ENCODE measurements at regions not wholly inside any gene's neighbourhood (a gene's known extent, or its start where the extent isn't known, plus 50 kb on each side); places are given as distances from the start of the nearest gene placed in this dataset.

- ATAC-seq, result no peak
- ChIA-PET CTCF (no interaction called here), POLR2A (no interaction called here), RAD21 (ENCODE audit: low non-redundant PET in 1 of 2, low total read pairs in 2 of 2, uncharacterized antibody in 2 of 2, unreplicated experiment in 2 of 2) (no interaction called here)
- TF ChIP-seq, protein P1, sequence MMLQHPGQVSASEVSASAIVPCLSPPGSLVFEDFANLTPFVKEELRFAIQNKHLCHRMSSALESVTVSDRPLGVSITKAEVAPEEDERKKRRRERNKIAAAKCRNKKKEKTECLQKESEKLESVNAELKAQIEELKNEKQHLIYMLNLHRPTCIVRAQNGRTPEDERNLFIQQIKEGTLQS (IDR thresholded peaks at IDR 0.05), result no peak
- TF ChIP-seq EZH2phosphoT487 (IDR thresholded peaks at IDR 0.05; ENCODE audit: borderline replicate concordance), result no peak
- TF ChIP-seq CEBPB (IDR thresholded peaks at IDR 0.05; ENCODE audit: low read depth), result no peak
- no peak for TF ChIP-seq CTCF (IDR thresholded peaks at IDR 0.05 in 2 of 3, conservative IDR thresholded peaks at IDR 0.05 in 1 of 3; ENCODE audit: borderline replicate concordance in 1 of 3, insufficient read depth in 1 of 3, low read depth in 2 of 3, low read length in 2 of 3)
- no peak for TF ChIP-seq EGR1 (IDR thresholded peaks at IDR 0.05; ENCODE audit: low read depth)
- TF ChIP-seq CBX3 (IDR thresholded peaks at IDR 0.05; ENCODE audit: low read depth), result no peak
- TF ChIP-seq, protein P2, sequence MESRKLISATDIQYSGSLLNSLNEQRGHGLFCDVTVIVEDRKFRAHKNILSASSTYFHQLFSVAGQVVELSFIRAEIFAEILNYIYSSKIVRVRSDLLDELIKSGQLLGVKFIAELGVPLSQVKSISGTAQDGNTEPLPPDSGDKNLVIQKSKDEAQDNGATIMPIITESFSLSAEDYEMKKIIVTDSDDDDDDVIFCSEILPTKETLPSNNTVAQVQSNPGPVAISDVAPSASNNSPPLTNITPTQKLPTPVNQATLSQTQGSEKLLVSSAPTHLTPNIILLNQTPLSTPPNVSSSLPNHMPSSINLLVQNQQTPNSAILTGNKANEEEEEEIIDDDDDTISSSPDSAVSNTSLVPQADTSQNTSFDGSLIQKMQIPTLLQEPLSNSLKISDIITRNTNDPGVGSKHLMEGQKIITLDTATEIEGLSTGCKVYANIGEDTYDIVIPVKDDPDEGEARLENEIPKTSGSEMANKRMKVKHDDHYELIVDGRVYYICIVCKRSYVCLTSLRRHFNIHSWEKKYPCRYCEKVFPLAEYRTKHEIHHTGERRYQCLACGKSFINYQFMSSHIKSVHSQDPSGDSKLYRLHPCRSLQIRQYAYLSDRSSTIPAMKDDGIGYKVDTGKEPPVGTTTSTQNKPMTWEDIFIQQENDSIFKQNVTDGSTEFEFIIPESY (IDR thresholded peaks at IDR 0.05; ENCODE audit: extremely low read depth, insufficient replicate concordance, low read length), result no peak
- TF ChIP-seq, protein P3, sequence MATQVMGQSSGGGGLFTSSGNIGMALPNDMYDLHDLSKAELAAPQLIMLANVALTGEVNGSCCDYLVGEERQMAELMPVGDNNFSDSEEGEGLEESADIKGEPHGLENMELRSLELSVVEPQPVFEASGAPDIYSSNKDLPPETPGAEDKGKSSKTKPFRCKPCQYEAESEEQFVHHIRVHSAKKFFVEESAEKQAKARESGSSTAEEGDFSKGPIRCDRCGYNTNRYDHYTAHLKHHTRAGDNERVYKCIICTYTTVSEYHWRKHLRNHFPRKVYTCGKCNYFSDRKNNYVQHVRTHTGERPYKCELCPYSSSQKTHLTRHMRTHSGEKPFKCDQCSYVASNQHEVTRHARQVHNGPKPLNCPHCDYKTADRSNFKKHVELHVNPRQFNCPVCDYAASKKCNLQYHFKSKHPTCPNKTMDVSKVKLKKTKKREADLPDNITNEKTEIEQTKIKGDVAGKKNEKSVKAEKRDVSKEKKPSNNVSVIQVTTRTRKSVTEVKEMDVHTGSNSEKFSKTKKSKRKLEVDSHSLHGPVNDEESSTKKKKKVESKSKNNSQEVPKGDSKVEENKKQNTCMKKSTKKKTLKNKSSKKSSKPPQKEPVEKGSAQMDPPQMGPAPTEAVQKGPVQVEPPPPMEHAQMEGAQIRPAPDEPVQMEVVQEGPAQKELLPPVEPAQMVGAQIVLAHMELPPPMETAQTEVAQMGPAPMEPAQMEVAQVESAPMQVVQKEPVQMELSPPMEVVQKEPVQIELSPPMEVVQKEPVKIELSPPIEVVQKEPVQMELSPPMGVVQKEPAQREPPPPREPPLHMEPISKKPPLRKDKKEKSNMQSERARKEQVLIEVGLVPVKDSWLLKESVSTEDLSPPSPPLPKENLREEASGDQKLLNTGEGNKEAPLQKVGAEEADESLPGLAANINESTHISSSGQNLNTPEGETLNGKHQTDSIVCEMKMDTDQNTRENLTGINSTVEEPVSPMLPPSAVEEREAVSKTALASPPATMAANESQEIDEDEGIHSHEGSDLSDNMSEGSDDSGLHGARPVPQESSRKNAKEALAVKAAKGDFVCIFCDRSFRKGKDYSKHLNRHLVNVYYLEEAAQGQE (IDR thresholded peaks at IDR 0.05; ENCODE audit: low read depth), result no peak
- TF ChIP-seq ZFX (IDR thresholded peaks at IDR 0.05), result no peak
- no peak for TF ChIP-seq ZNF274 (IDR thresholded peaks at IDR 0.05; ENCODE audit: low read depth, low read length)
- intact Hi-C loops (cut with micrococcal nuclease), result no loop called here
- Histone ChIP-seq H3K27me3 (ENCODE audit: insufficient read depth, low read length) (no peaks in the 10 kb centered on the region), H3K79me2 (ENCODE audit: insufficient read depth, low read length) (no peaks in the 10 kb centered on the region), H3K4me1 (ENCODE audit: control insufficient read depth in 1 of 2, insufficient read depth in 2 of 2, low read length in 2 of 2) (peaks cover 0 to 11% of the 10 kb centered on the region in 2 experiments; a peak in 2 of 4 replicates), H3K4me3 (replicated peaks in 1 of 2; ENCODE audit: low read depth in 1 of 2, low read length in 2 of 2) (no peak overlapping the region), H3K9me3 (ENCODE audit: control insufficient read depth in 1 of 2, insufficient read depth in 1 of 2, low read depth in 1 of 2, low read length in 2 of 2) (no peaks in the 10 kb centered on the region), H3K9me2 (ENCODE audit: insufficient read depth) (no peaks in the 10 kb centered on the region), H3K4me2 (ENCODE audit: low read length) (no peak overlapping the region), H3K27ac (ENCODE audit: low read depth, low read length) (no peak overlapping the region), H4K20me1 (ENCODE audit: insufficient read depth) (no peaks in the 10 kb centered on the region), H2AFZ (ENCODE audit: low read depth, low read length, poor library complexity, severe bottlenecking) (no peak overlapping the region), H3K9ac (ENCODE audit: low read length) (no peak overlapping the region), H3K36me3 (ENCODE audit: control insufficient read depth in 1 of 2, insufficient read depth in 2 of 2, low read length in 2 of 2) (no peaks in the 10 kb centered on the region)
- no TSS peak for BruUV-seq (replicated peaks)
- DNase-seq (ENCODE audit: low read depth, low spot score), result no peak
Measured at GRCh38 chr5:67985686-67986387, 229.7 kb upstream of the PIK3R1 start.
